Liver (tissue), 3 donors: ENCODE measurements at regions not wholly inside any gene's neighbourhood (a gene's known extent, or its start where the extent isn't known, plus 50 kb on each side); places are given as distances from the start of the nearest gene placed in this dataset.

Experiments
- TAF1 ChIP-seq: conservative IDR thresholded peaks from 2 replicates; pipeline ENCODE4 v1.6.1; 2016; ENCODE audit warnings: antibody characterized with exemption, mild to moderate bottlenecking
- TF ChIP-seq, protein P1 (sequence below): fragments of 150-350 bp; IDR thresholded peaks from 2 replicates; pipeline ENCODE4 v1.5.1; 2017; ENCODE audit warnings: improper control_type of control experiment, low read depth, low read length; ENCODE audit not compliant: missing input control
- donor health status: healthy.
- donor health status: healthy.

DNA sequence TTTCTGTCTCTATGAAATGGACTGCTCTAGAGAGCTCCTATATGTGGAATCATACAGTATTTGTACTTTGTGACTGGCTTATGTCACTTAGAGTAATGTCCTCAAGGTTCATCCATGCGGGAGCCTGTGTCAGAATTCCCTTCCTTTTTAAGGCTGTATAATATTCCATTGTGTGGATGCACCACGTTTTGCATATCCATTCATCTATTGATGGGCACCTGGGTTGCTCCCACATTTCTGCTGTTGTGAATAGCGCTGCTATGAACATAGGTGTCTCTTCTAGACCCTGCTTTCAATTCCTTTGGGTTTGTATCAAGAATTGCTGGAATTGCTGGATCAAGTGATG lies 155.4 kb downstream of the BMP7 start:
- TF ChIP-seq, protein P1, sequence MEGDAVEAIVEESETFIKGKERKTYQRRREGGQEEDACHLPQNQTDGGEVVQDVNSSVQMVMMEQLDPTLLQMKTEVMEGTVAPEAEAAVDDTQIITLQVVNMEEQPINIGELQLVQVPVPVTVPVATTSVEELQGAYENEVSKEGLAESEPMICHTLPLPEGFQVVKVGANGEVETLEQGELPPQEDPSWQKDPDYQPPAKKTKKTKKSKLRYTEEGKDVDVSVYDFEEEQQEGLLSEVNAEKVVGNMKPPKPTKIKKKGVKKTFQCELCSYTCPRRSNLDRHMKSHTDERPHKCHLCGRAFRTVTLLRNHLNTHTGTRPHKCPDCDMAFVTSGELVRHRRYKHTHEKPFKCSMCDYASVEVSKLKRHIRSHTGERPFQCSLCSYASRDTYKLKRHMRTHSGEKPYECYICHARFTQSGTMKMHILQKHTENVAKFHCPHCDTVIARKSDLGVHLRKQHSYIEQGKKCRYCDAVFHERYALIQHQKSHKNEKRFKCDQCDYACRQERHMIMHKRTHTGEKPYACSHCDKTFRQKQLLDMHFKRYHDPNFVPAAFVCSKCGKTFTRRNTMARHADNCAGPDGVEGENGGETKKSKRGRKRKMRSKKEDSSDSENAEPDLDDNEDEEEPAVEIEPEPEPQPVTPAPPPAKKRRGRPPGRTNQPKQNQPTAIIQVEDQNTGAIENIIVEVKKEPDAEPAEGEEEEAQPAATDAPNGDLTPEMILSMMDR = no peak
- TF ChIP-seq TAF1 = no peak
